NCI-H345 treated with DMSO at 0.1 percent for 48 hours (cell line): ENCODE measurements at regions not wholly inside any gene's neighbourhood (a gene's known extent, or its start where the extent isn't known, plus 50 kb on each side); places are given as distances from the start of the nearest gene placed in this dataset.
A peak's percentile ranks its signal among the peaks of the same experiment; 100 is the strongest.

Experiments used
- DNase-seq: peaks from one replicate; lab custom pipeline; 2025; ENCODE audit not compliant: unreplicated experiment; lab: John Stamatoyannopoulos, UW

DNA sequence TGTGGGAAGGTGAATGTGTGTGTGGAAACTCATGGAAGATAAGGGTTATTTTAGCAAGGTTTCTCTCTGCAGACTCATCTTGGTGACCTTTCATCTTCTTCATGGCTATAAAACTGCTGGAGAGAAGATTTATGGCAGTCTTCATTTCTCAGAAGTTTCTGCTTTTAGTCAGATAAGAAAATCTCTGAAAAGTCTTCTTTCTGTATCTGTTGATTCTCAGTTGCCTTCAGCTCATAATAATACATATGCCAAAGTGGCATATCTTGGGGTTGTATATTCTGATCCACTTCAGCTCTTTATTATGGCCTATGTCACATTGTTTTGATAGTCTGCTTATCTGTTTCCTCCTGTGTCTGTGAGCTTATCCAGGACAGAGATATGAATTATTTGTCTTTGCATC lies 143.3 kb upstream of the TMTC4 start:
- DNase-seq = no peak

DNA sequence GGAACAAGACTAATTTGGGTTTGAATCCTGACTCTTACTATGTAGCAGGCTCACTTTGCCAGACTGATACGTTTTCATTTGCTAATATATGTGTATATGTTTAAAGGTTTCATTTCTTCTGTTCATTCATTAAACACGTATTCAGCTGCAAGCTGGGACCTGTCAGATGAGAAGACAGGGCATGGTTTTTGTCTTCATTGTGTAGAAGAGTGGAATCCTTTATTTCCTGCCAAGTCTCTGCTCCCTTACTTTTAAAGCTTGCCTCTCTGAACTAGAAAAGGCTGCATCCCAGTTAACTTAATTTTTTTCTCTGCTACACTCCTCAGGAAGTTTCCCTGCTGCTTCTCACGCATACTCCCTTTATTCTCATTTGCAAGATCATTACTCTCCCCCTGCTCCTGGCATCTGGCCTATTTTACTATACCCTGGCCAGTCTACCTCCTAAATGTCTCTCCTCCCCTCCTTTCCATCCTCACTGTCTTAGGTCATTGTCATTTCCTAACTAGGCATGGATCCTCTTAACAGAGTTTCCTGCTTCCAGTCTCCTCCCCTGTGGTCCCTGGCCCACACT lies 141.0 kb upstream of the TMTC4 start:
- no peak for DNase-seq

DNA sequence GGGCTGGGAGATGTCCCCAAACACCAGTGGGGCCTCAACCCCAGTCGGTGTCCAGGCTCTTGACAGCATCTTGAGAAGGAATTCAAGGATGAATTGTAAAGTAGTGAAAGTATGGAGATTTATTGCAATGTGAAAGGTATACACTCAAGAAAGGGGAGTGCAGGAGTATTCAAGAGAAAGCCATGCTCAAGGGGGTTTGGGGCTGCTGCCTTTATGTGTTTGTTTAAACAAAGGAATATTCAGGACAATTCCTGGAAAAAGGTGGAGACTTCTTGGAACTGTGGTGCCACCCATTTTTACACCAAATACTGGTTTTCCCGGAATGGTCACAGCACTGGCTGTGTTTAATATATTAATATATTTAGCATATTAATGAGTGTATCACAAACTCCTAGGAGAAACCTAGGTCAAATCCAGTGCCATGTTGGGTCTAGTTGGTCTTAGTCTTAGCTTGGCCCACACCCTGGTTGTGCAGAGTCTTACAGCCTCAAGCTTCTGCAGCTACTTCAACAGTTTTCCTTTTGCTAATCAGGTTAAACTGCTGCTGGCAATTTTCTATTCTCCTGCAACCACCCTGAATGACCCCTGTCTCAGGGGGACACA lies 138.5 kb upstream of the TMTC4 start:
- no peak for DNase-seq

DNA sequence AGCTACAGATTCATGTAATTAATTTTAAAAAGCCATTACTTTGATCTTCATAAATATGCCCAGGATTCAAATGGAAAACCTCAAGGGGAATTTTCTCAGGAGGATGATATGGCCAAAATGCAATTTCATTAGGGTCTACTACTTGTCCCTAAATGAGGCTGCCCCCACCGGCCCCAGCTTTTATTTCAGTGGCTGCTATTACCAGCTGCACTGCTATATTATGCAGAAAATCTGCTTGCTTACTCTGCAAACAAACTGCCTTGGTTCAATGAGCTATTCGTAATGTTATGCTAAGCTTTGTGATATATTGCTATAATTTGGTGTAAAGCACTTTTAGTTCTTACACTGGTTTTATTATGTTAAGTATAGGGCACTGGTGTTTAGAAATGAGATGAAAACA lies 137.3 kb upstream of the TMTC4 start:
- no peak for DNase-seq

DNA sequence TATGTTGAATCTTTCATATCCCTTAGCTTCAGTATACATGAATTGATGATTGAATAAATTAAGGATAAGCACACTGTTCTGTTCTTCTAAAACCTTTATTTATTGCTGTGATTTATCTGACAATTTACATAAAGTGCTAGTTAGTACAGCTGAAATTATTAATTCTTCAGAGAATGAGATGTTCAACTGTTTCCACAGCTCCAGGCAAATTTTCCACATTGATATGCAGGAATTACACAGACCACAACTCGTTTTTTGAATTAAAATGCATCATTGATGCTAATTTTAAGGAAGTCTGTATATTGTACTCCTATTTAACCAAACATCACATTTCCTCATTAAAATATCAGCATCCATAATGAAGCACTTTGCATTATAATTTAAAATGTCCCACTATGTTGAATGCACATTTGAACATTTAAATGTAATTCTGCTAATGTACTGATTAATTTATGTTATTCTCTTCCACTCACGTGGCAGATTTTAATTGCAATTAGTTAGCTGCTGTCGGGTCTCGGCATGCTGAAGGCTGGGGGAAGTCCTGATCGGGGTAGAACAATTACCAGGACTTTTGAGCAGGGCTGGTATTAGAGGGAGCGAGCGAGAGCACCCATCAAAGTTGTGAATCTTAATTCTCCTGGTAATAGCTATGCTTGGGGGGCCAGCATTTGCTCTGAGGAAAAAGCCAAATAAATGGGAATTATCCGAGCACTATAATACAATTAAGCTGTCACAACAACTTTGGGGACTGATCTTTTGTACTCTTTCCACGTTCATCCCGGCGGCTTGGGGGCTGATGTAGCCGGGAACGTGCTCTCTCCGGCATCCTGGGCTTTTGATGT lies 136.7 kb upstream of the TMTC4 start:
- no peak for DNase-seq

DNA sequence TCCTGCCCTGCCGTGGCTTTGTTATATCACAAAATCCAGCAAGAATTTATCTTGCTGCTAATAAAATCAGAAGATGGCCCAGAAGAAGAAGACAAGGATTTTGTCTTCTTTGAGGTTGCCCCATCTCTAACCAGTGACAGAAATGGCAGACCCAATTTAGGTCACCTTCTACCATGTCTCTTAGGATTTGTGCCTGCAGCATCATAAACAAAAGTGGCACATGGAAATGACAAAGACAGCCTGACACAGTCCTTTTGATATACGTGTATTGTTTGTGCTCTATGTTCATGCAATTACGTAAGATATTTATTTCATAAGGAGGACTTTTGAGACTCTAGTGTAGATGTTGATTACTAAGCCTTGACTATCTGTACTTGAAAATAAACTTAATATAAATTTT lies 135.9 kb upstream of the TMTC4 start:
- DNase-seq = no peak

DNA sequence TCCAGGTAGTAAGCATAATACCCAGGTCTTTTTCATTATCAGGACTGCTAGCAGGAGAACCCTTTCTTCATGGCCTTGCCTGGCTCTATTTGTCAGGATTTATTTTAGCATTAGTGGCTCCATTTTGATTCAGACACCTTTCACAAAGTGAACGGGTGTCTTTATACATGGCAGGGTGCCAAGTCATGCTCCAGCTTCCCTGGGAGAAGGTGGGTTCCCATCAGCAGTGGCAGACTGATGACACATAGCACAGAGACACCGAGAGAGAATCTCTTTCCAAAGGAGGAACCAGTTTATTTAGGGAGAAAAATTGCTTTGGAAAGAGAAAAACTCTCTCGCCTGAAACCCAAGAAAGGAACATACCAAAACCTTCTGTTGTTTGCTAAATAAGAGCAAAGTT lies 135.3 kb upstream of the TMTC4 start:
- DNase-seq = peak; percentile 74

DNA sequence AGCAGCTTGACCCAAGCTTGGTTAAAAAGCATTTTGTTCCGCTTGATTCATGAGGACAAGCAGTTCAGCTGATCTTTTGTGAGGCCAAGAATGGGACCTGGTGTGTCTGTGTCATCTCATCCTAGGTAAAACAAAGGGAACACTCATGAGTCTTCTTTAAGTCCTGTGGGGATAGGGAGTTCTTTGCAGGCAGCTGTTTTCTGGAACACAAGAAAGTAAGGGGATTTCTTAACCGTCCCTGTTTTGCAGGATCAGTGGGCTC lies 134.5 kb upstream of the TMTC4 start:
- DNase-seq = no peak

DNA sequence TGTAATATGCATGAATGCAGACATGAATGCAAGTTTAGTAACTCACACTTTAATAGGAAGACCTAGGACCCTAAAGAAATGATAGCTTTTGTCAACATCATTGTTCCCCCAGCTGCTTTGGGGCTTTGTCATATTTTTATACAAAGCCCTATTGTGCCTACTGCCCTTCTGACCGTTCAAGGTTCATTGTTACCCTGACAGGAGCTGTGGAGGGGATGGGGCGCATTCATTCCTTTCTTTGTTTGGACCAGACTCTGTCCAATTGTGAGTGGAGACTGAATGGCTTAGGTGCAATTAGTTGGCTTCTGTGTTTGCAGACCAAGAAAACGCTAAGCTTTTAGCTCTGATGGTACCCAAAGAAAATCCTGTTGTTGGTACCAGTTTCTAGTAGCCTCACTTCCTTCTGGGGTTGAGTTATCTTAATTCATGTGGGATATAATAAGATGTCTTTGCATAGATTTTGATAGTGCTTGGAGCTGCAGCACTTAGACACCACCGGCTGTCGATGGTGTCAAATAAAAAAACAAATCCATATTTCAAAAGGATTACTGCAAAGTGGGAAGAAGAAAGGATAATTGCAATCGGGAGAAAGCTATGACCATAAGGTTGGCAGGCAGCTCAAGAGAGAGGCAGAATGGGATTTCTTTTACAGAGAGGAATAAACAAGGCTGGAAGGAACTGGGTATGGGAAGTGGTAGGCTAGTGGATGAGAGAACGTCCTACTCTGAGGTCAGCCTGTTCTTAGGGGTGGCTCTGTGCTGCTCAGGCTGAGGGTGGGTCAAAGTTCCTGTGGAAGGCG lies 133.9 kb upstream of the TMTC4 start:
- DNase-seq = no peak

DNA sequence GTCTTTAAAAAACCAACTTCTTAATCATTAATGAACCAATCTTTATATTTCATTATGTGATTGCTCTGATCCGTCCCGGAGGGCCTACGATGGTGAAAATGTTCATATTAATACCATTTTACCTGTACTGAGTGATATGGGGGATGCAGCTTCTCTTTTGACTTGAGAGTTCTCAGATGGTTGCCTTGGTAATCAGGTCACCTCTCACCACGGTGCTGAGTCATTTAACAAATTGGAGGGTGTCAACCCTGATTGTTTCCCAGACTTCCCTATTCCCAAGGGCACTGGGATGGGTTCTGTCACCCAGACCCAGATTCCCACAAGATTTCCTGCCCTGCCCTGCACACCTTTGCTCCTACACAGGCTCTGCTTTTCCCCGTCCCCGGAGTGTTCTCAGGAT lies 128.5 kb upstream of the TMTC4 start:
- DNase-seq = no peak

DNA sequence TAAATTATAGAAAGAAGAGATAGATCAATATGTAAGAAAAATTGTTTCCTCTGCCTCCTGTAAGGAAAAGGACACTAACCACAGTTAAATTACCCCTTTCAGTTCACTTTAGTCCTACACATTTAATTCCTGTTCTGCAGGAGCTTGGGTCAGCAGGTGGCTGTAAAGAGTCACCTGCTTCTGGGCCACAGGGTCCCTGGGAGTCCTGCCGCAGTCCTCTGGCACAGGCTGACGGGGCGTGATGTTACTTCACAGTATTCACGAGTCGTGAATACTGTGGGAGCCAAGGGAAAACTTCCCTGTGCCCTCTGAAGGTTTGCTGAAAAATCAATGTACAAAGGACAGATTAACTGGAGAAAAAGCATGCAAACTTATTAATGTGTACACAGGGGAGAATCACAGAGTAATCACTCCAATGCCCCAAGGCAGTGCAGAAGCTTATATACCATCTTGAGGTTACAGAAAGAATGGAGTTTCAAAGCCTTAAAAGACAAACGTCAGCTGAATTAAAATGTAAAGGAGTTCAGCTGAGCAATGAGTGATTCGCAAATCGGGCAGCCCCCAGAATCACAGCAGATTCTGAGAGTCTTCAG lies 125.8 kb upstream of the TMTC4 start:
- no peak for DNase-seq

DNA sequence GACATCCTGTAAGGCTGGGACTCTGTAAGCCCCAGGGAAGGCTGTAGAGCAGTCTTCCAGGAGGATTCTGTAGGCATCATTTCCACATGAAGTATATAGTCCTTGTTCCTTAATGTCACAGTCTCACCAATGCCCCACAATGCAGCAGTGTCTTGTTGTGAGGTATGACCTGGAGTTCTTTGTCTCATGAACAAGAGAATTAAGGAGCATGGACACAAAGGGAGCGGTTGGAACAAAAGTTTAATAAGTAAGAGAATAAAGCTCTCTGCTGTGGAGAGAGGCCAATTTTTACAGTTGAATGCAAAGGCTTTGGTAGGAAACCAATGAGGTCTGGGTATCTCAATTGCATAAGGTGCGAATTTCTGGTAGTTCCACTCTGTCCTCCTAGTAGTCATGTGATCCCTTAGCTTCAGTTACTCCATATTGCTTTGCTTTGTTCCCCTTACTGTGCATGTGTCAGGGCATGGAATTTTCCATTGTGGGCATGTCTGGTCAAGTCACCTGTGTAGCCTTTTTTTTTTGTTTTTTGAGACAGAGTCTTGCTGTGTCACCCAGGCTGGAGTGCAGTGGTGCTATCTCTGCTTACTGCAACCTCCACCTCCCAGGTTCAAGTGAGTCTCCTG lies 124.3 kb upstream of the TMTC4 start:
- no peak for DNase-seq

DNA sequence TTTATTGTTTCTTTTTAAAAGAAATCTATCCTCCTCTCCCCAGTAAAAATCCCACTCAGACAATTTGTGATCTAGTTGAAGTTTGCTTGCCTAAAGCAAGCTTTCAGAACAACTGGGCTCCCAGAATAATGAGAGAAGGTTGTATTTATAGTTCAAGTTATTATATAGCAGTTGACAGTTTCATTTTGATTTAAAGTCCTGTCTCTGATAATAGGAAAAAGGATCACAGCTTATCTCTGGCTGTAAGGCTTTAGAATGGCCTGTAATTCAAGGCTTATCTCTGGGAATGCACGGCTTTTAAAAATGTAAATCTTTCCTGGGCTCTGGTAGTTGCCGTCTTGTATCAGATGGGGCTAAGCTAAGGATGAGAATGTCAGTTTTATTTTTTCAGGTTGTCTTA lies 123.3 kb upstream of the TMTC4 start:
- no peak for DNase-seq

DNA sequence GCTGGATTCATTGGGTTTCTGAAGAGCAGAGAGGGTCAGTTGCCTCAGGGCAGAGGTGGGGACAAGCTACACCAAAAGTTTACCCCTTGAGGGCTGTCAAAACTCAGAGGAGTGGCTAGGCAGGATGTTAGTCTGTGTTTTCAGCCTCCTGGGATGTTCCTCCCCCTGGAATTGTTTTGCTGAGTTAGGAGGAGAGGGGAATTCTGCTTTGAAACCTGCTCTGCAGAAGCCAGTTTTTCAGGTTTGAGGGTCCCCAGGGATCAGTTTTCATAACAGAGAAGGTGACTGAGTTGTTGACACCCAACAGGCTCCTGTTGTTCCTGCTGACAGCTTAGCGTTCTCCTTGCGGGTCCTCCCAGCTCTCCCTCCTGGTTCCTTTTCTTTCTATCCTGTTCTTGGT lies 121.9 kb upstream of the TMTC4 start:
- peak; percentile 11 for DNase-seq

DNA sequence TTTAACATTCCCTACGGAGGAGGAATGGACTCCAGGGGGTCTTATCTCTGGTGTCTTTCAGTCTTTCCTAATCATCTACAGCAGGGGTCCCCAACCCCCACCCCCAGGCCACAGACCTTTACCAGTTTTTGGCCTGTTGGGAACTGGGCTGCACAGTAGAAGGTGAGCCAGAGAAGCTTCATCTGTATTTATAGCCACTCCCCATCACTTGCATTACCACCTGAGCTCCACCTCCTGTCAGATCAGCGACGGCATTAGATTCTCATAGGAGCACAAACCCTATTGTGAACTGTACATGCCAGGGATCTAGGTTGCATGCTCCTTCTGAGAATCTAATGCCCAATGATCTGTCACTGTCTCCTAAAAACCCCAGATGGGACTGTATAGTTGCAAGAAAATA lies 120.0 kb upstream of the TMTC4 start:
- DNase-seq = no peak

DNA sequence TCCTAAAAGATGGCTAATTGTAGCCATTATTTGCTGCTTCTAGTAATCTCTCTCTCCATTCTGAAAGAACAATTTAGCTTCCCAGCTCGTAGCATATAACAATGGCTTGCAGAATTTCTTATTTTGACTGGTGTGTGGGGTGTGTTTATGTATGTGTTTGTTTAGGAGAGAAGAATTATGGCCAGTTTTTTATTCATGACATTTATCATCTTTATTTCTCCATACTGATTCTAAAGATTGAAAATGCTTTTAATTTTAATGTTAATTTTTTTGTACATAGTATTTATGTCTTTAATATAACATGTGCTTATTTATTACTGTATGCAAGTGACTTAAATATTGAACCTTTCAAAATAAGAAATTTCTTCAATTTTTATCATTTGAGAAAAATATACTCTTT lies 115.8 kb upstream of the TMTC4 start:
- no peak for DNase-seq

DNA sequence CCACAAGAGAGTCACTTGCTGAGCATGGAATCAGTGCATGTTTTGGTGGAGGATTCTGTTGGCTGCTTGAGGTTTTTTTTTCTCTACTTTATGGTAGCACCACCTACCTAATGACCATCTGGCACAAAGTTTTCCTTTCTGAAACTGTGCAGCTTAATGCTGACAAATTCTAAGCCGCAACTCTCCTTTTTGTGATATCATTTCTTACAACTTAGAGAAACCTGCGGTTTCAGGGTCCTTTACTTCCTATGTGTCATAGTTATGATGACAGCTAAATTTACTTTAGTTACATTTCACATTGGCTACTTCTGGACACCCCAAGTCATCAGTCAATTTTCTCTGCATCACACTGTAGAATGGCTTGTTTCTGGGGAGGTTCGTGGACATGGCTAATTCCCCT lies 115.4 kb upstream of the TMTC4 start:
- DNase-seq = no peak

DNA sequence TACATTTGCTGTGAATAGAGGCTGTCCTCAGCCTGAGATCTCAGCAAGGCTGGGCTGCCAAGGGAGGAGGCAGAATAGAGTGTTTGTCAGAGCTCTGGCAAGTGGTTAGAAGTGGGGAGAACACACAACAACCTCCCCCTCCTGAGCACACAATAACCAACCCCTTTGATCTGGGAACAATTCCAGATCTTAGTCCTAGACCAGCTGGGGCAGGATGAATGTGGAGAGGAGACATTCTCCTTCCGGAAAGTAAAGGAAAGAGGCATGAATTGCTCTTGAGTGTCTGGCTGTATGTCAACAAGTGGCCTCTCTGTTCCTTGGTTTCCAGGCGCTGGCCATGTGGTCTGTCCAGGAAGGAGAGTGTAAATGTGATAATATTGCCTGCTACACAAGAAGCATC lies 114.9 kb upstream of the TMTC4 start:
- peak; percentile 71 for DNase-seq

DNA sequence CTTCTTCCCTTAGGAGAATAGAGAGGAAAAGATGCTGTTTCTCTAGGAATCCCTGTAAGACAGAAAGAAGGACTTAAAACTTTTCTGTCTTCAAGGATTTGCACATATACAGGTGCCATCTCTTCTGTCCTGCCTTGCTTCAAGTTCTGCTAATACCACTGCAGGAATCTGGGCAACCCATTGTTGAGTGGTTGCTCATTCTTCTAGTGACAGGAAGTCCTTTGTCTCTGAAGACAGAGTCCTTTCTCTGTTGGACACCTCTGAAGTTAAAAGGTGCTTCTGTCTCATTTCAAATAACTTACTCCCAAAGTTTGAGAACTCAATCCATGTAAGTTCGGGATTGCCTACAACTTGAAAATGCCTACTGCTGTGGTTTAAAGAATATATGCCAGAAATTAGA lies 114.4 kb upstream of the TMTC4 start:
- DNase-seq = no peak

DNA sequence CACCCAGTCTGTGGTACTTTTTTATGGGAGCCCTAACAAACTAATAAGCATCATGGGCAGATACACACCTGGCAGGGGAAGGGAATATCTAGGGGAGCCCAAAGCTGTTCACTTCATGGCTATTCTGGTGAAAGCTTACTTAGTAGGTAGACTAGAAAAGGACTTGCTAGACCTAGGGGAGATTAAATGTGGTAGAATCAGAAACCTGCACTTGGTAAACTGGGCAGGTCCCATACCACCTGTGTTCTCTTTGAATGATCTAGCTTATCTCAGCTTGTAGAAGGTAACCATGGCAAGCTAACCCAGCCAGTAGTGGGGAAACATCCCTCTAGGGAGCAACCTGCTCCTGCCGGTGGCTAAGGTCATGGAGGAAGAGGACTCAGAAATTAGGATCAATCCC lies 113.9 kb upstream of the TMTC4 start:
- no peak for DNase-seq

DNA sequence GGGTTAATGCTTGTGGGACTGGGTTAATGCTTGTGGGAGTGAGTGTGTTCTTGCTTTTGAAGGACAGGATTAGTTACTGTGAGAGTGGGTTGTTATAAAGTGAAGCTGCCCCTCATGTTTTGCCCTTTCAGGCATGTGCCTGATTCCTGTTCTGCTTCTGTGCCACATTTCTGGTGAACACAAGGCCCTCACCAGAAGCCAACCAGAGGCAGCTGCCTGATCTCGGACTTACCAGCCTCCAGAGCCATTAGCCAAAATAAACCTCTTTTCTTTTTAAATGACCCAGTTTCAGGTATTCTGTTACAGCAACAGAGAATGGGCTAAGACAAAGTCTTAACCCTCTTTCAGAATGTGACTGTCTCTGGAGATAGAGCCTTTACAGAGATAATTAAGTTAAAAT lies 113.3 kb upstream of the TMTC4 start:
- no peak for DNase-seq
